HG02571 (cell line): ENCODE measurements at regions not wholly inside any gene's neighbourhood (a gene's known extent, or its start where the extent isn't known, plus 50 kb on each side); places are given as distances from the start of the nearest gene placed in this dataset.
"Not testable (repeated sequence)": the region's sequence is repeated elsewhere in the genome, so short reads cannot be mapped to it uniquely, and the experiment has no call there.

Experiments used
- ATAC-seq: cut with Tn5 transposase; IDR thresholded peaks from one replicate; pipeline ENCODE4 v1.9.1; 2021; ENCODE audit warnings: mild to moderate bottlenecking, moderate library complexity; ENCODE audit not compliant: unreplicated experiment

DNA sequence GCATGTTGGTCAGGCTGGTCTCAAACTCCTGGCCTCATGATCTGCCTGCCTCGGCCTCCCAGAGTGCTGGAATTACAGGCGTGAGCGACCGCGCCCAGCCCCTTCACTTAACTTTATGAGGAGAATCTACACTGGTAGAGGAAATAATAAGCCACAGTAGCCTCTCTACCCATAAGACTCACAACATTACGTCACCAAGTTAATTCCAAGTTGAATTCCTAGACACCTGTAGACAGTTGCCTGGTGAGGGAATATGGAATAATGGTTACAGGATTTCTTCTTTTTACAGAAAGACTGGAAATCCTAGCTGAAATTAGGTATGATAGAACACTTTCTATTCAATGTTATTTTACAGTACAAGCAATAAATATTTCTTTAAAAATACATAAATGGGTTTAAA lies 854.5 kb upstream of the EYS start:
- no peak for ATAC-seq

DNA sequence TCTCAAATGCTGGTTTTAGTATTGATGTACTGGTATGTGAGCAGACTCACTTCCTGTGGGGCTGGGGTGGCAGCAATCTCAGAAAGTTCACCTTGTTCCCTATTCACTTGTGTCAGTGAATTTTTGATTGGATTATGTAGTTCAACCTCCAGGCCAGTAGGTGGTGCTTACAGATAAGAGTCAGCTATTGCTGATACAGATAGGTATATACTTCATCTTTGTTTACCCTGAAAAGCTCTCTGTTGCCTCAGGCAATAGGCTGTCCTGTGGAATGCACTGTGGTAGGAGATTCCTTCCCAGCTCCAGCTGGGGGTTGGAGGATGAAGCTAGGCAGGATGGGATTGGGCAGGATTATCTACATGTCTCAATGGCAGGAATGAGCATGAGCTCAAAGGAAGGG lies 851.2 kb upstream of the EYS start:
- ATAC-seq = no peak

DNA sequence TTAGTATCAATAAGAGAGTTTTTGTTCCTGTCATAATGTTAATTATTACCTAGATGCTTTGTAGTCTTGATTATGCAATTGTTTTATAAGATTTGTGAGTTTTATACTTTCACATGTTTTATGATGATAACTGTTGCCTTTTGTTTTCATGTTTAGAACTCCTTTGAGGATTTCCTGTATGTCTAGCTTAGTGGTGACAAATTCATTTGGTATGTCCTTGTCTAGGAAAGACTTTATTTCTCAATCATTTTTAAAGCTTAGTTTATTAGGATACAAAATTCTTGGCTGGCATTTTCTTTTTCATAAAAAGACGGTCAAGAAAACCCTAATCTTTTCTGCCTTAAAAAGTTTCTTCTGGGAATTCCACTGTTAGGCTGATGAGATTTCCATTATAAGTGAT lies 849.9 kb upstream of the EYS start:
- ATAC-seq = no peak

DNA sequence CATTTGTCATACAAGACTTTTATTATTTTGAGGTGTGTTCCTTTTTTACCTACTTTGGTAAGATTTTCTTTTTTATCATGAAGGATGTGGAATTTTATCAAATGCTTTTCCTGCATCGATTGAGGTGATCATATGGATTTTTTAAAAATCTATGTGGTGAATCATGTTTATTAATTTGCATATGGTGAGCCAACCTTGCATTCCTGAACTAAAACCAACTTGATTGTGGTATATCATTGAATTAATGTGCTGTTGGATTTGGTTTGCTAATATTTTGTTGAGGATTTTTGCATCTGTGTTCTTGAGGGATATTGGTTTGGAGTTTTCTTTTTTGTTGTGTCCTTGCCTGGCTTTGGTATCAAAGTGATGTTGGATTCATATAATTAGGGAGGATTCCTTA lies 848.1 kb upstream of the EYS start:
- no peak for ATAC-seq

GRCh38 chr6:66553441-66553840 lies 846.4 kb upstream of the EYS start:
- no peak for ATAC-seq

GRCh38 chr6:66538551-66539135 lies 831.6 kb upstream of the EYS start:
- no peak for ATAC-seq

GRCh38 chr6:66533921-66534404 lies 826.9 kb upstream of the EYS start:
- ATAC-seq = no peak

DNA sequence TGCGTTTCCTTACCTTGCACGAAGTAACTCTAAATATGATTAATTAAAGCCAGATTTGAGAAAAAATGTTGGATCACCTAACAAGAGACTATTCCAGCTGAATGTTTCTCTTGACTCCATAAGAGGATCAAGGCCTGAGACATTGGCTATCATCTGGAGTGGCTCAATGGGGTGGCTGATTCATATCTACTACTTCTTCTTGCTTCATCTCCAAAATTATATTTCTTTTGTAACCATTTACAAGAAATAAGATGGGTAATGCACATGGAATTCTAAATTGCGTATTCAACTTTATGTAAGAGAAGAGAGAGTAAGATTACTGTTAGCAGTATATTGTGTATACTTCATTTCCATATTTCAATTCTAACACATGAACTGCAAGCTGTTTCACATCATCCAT lies 819.0 kb upstream of the EYS start:
- ATAC-seq = no peak

GRCh38 chr6:66522864-66523263 lies 815.8 kb upstream of the EYS start:
- no peak for ATAC-seq

- no peak for ATAC-seq
Observed at GRCh38 chr6:66516377-66516776, 809.4 kb upstream of the EYS start.

GRCh38 chr6:66508433-66508832 lies 801.4 kb upstream of the EYS start:
- no peak for ATAC-seq

GRCh38 chr6:66499851-66500250 lies 792.8 kb upstream of the EYS start:
- ATAC-seq = no peak

DNA sequence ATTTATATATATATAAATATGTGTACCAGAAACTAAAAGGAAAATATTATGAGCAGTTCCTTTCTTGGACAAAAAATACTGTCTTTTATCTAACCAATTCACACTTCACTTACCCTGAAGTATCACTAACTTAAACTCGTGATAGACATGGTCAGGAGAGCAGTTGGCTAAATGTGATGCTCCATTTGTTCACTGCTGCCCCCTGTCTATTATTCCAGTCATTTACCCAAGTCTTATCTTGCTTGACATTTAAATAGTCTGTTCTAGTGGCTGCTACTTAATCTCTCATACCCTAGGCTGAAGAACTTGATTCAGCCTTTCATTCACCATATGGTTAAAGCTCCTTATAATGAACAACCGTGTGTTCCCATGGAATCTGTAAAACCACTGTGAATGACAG lies 789.6 kb upstream of the EYS start:
- no peak for ATAC-seq

DNA sequence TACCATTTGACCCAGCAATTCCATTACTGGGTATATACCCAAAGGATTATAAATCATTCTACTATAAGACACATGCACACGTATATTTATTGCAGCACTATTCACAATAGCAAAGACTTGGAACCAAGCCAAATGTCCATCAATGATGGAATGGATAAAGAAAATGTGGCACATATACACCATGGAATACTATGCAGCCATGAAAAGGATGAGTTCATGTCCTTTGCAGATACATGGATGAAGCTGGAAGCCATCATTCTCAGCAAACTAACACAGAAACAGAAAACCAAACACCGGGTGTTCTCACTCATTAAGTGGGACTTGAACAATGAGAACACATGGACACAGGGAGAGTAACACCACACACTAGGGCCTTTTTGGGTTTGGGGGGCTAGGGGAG lies 787.6 kb upstream of the EYS start:
- not testable (repeated sequence) for ATAC-seq

GRCh38 chr6:66489269-66489987 lies 782.4 kb upstream of the EYS start:
- no peak for ATAC-seq

- ATAC-seq = no peak
Observed at GRCh38 chr6:66481216-66481615, 774.2 kb upstream of the EYS start.

- ATAC-seq = no peak
Observed at GRCh38 chr6:66478705-66479104, 771.7 kb upstream of the EYS start.

DNA sequence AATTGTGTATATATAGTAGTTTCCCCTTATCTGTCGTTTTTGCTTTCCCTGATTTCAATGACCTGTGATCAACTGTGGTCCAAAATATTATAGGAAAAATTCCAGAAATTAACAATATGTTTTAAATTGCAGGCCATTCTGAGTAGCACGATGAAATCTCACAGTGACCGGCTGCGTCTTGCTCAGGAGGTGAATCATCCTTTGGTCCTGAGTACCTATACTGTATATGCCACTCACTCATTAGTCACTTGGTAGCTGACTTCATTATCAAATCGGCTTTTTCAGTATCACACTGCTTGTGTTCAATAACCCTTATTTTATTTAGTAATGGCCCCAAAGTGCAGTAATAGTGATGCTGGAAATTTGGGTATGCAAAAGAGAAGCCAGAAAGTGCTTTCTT lies 728.3 kb upstream of the EYS start:
- no peak for ATAC-seq

DNA sequence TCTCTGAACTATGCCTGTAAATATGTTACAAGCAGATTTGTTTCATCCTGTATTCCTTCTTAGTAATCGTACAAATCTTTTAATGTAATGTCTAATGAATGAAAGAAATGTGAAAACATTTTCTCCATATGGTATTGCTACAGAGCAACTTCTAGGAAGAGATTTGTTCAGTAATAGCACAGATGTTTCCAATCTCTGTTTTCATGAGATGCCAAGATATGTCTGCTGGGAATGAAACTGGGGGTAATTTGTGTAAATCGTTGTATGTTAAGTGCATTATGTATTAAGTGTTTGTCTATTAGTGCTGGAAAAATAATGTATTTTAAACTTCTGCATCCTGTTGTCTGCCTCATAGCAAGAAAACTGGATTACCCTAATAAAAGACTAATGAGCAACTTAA lies 722.2 kb upstream of the EYS start:
- ATAC-seq = no peak

DNA sequence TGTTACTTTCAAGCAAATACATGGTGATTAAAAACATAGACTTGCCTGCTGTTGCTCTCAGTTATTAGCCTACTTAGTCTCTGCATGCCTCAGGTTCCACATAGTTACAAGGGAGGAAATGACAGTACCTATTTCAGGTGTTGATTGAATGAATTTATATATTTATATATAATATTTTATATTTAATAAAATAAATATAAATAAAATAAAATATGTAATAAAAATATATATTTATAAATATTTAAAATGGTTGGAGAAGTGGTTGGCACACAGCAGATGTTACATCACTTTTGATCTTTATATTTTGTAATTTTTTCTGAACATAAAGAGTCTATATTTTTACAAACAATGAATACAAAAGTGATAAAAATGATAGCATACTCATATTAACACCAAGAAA lies 716.0 kb upstream of the EYS start:
- ATAC-seq = no peak

- no peak for ATAC-seq
Observed at GRCh38 chr6:66421570-66421969, 714.5 kb upstream of the EYS start.

GRCh38 chr6:66418906-66419305 lies 711.9 kb upstream of the EYS start:
- ATAC-seq = no peak

DNA sequence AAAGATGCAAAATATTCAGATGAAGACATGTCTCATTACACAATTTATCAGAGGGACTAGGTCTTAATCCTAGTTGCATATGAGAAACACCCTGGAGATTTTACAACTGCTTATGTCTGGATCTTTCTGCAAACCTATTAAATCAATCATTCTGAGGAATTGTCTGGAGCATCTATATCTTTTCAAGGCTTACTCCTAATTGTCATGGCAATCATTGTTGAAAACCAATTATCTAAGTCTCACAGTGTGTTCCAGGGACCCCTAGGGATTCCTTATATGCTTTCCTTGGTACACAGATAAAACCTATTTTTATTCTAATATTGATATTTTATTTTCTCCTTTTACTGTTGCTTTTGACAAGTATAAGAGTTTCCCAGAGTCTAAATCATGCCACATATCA lies 696.9 kb upstream of the EYS start:
- ATAC-seq = no peak
